UCSD-AML1 (cell line): ENCODE measurements at regions not wholly inside any gene's neighbourhood (a gene's known extent, or its start where the extent isn't known, plus 50 kb on each side); places are given as distances from the start of the nearest gene placed in this dataset.
"Not testable (repeated sequence)": the region's sequence is repeated elsewhere in the genome, so short reads cannot be mapped to it uniquely, and the experiment has no call there.

Source experiments
- DNase-seq: peaks from one replicate; lab custom pipeline; 2025; ENCODE audit not compliant: unreplicated experiment; lab: John Stamatoyannopoulos, UW

DNA sequence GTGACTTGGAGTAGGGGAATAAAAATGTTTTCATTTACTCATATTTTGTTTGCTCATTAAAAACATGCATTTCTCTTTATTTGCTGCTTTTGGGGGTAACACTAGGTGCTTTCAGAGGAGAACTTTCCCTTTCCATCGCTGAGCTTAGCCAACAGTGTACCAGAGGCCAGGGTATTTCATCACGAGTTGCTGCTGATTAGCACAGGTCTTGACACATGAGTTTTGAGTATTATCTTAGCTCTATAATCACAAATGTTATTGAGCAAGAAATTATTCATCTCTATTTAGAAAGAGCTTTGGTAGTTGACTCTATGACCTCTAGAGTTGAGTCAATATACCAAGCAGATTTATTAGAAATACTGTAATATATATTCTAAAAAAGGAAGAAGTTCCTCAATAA, 375.9 kb downstream of the NXPH1 start:
- DNase-seq: no peak

GRCh38 chr7:8817448-8818036, 384.1 kb downstream of the NXPH1 start:
- no peak for DNase-seq

DNA sequence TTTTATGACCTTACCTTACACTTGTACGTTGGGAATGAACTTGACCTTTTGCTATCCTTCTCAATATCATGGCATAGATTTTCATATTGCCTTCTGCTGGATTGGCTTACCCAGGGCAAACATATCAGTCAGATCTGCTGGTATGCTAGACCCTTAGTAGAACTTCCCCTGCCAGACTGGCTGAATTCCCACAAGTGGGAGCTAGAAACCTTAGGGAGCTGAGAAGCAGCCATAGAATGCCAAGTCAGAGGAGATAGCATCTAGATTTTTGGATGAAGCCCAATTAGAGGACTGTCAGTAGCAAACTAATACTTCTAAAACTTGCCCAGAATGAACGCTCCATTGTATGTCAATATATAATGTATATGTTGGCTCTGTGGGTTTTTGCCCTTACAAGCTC, 385.0 kb downstream of the NXPH1 start:
- no peak for DNase-seq

- DNase-seq: no peak
Observed at GRCh38 chr7:8822595-8822994, 389.2 kb downstream of the NXPH1 start.

DNA sequence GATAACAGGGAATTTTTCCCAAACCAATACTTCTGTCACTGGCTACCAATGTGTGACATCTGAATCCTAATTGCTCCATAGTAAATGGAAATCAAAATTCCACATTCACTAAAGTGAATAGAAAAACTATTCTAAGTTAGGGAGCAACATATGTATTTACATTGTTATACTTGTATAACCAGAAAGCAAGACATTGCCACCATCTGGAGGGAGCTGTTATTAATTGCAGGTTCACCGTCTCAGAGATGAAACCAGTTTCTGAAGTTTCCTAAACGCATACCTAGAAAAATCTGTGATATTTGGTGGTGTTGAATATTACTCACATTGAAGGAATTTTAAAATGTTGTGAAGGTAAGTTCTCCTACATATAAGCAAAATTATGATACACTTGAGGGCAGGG, 390.1 kb downstream of the NXPH1 start:
- DNase-seq: no peak

DNA sequence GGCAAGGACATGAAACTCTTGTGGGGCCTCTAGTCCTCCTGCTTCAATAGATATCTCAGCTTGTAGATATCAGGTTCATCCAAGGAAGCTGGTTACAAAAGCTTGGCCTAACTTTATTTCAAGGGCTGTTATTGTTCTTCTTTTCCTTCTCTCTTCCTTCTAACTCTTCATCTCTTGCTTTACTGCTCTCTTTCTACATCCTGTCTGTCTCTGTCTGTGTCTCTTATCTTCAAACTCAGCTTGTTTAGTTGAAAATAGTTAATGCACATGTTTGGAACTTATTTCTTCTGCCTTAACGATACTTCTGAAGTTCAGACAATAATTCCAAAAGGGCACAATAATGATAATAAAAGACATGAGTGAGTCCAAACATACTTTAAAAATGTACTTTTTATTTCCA, 393.9 kb downstream of the NXPH1 start:
- DNase-seq: no peak

DNA sequence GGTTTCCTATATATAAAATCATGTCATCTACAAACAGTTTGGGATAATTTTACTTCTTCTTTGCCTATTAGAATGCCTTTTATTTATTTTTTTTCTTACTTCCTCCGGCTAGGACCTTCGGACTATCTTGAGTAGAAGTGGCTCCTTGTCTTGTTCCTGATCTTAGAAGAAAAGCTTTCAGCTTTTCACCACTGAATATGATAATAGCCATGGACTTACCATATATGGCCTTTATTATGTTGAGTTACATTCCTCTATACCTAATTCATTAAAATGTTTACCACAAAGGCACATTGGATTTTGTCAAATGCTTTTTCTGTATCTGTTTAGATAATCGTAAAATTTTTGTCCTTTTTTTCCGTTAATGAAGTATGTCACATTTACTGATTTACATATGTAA, 395.7 kb downstream of the NXPH1 start:
- no peak for DNase-seq

- DNase-seq: no peak
Observed at GRCh38 chr7:8831376-8831775, 398.0 kb downstream of the NXPH1 start.

- DNase-seq: no peak
Observed at GRCh38 chr7:8833355-8833754, 399.9 kb downstream of the NXPH1 start.

DNA sequence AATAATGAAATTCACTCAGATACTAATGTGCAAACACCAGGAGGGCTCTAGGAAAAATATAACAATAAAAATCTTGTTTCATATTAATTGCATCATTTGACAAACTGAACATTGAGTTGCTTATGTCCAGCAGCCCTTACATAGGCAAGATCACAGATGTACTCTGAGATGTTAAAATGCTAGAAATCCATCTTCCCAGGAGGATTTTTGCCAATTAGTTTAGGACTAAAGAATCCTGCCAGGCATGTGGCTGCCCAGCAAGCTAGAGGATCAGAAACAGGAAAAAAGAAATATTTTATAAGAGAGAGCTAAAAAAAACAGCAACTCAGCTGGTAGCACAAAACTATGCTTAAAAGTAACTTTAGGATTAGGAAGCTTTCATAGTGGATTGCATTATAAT, 407.8 kb downstream of the NXPH1 start:
- DNase-seq: no peak

- DNase-seq: no peak
Observed at GRCh38 chr7:8871716-8872115, 438.3 kb downstream of the NXPH1 start.

DNA sequence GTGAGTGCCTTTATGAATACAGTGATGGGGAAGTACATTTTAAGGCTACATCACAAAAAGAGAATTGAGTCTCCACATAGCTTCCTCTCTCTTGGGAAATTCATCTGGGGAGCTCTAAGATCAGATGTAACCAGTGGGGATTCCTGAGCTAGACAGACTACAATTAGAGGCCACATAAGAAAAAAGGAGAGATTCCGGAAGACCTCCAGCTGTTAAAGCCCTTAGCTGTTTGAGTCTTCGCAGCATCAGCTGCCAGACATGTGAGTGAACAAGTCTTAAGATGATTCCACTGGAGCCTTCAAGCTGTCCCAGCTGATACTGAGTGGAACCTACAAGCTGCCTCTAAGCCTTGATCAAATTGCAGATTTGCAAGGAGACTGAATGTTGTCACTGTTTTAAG, 448.5 kb downstream of the NXPH1 start:
- DNase-seq: no peak

DNA sequence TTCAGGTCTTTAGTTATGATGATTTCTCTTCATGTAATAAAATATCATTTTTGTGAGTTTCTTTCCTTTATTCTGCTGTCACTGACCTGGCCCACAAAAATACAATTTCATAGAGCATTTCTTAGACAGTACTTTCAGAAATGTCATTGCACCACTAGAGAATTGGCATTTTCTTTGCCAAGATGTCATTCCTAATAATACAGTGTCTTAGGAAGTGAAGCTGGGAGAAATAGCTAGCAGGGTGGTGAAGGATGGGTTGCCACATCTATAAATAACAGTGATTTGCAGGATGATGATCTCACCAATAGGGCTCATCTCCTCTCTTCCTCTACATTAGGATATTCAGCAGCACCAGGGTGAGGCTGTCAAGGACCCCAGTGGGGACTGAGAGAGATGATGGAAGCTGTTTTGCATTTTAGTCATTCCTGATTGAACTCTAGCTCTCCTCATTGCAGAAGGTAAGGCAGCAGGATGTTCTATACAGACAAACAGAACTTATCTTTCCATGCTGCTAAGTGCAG, 452.1 kb downstream of the NXPH1 start:
- no peak for DNase-seq

- DNase-seq: not testable (repeated sequence)
Observed at GRCh38 chr7:8890346-8890745, 456.9 kb downstream of the NXPH1 start.

DNA sequence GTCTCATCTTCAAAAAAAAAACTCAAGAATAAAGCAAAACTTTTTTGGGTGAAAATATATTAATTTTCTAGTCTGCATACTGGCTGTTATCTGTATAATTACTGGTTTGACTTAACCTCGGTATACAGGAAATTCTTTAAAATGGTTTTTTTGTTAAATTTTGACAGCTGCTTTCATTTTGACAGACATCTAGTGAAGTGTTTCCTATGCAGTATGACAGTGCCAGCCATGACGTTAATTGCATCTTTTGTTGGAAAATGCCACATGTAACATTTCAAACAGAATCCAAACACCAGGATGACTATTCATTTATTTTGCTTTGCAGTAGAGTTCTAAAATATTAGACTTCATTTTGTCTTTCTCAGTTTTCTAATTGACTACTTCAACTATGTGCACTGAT, 460.4 kb downstream of the NXPH1 start:
- no peak for DNase-seq

GRCh38 chr7:8906396-8907075, 473.1 kb downstream of the NXPH1 start:
- DNase-seq: no peak

- no peak for DNase-seq
Observed at GRCh38 chr7:8908889-8909288, 475.5 kb downstream of the NXPH1 start.

DNA sequence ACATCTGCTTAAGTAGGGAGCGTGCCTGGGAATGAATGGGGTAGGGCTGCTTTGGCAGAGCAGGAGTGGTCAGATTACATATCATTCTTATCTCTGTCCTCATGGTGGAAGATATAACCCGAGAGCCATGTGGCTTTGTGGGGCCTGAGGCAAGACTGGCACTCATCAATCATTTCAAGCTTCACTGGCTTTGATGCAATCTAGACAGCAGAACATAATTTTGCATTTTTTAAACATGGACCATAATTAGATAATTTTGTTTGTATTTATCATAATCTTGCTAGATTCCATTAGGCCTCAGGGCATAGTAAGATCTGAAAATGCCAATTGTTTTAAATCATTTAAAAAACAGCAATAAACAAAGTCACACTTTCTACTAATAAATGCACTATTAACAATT, 480.3 kb downstream of the NXPH1 start:
- DNase-seq: no peak

GRCh38 chr7:8921807-8922206, 488.4 kb downstream of the NXPH1 start:
- DNase-seq: no peak

- no peak for DNase-seq
Observed at GRCh38 chr7:8922726-8923125, 489.3 kb downstream of the NXPH1 start.

GRCh38 chr7:8923164-8923806, 489.9 kb downstream of the NXPH1 start:
- DNase-seq: no peak

DNA sequence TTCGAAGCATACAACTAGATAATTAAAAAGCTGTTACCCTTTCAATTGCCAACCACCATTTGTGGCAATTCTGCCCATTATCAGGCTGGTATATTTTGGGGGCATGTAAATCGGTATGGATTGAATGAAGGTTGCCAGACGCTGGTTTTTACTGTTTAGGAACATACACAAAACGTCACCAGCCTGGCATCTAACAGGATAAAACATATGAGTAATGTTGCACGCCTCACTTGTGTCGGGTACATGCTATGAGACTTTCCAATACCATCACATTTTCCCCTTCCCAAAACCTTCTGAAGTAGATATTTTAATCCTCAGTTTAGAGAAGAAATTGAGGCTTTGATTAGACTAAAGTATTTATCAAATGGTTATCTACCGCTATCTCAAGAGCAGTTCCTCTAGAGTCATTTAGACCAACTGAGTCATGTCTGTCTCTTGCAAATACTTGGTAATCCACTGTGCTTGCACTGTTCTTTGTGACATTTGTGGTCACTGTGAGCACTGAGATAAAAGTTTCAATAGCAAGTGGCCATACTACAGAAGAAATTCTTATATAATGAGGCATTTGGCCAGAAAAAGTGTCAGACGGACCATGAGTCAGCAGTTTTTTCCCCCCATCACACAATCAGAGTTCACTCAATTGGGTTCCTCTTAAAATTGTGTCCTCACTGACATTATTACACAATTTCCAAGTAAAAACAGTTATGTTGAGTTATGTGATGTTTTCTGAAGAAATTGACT, 498.7 kb downstream of the NXPH1 start:
- no peak for DNase-seq
